Gastrocnemius medialis (tissue), 4 donors: ENCODE measurements at regions not wholly inside any gene's neighbourhood (a gene's known extent, or its start where the extent isn't known, plus 50 kb on each side); places are given as distances from the start of the nearest gene placed in this dataset.

Source experiments
- CTCF ChIP-seq, 5 experiments: fragments of 450-650 bp in 3 of 5; fragments of 200-600 bp in 2 of 5; sonication (generic) in 2 of 5; IDR thresholded peaks in 4 of 5; conservative IDR thresholded peaks in 1 of 5; 1 replicate in 4 of 5; 2 replicates in 1 of 5; pipeline ENCODE4 v1.5.1; 2016 to 2019; ENCODE audit warnings: antibody characterized with exemption in 5 of 5, mild to moderate bottlenecking in 3 of 5, moderate library complexity in 3 of 5
- POLR2A ChIP-seq, 2 donors: fragments of 450-650 bp; IDR thresholded peaks; one replicate each; pipeline ENCODE4 v1.6.1; 2017; ENCODE audit warnings: antibody characterized with exemption in 2 of 2, mild to moderate bottlenecking in 2 of 2, moderate library complexity in 2 of 2

DNA sequence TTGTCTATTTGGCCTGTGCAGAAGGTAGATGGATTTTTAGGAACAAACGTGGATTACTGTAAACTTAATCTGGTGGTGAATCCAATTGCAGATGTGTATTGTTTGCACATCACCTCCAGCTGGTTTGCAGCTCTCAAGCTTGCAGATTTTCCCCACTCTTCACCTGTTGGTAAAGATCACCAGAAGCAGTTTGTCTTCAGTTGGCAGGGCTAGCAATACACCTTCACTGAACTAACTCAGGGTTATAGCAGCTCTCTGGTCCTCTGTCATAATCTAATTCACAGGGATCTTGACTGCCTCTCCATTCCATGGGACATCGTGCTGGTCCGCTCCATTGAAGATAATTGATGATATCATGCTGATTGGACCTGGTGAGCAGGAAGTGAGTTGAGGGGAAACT lies 181.5 kb downstream of the VAPA start:
- TF ChIP-seq POLR2A (IDR thresholded peaks at IDR 0.05) (no peak), CTCF (IDR thresholded peaks at IDR 0.05 in 4 of 5, conservative IDR thresholded peaks at IDR 0.05 in 1 of 5) (no peak)
